IPS-NIHi7 (cell line): ENCODE measurements at regions not wholly inside any gene's neighbourhood (a gene's known extent, or its start where the extent isn't known, plus 50 kb on each side); places are given as distances from the start of the nearest gene placed in this dataset.

Source experiments
- DNase-seq: peaks from one replicate; pipeline ENCODE4 v3.0.0; 2012; ENCODE audit warnings: mixed read lengths; ENCODE audit errors: extremely low spot score

DNA sequence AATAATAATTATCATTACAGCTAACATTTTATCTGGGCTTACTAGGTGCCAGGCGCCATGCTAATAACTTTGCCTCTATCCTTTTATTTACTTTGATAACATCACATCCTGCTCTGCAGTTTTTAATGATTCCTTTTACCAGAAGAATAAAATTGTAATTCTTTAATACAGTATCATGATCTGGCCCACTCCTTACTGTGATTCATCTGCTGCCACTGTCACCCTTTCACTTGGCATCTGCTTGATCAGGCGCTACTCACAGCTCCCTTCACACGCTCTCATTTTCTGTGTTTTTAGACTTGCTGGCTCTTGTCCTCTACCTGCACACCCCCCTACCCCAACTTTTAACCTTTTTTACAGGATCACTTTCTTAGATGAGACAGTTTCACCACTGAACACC is 167.5 kb downstream of the NTMT2 start:
- no peak for DNase-seq

DNA sequence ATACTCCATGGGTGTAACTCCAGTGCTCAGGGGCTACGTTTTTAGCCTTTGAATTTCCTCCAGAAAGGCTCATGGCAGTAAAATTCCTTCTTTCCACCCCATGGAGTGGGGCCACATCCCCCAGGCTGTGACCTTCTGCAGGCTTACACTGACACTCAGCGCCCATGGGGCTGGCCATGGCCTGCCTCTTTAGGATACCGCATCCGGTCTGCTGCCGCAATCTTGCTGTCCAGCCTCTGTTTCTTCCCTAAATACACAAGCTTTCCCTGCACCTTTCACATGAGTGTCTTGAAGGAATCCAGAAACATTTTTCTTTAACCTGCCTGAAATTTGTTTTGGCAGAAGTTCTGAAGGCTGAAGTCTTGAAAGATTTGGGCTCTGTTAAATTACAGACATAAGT is 170.5 kb downstream of the NTMT2 start:
- no peak for DNase-seq

DNA sequence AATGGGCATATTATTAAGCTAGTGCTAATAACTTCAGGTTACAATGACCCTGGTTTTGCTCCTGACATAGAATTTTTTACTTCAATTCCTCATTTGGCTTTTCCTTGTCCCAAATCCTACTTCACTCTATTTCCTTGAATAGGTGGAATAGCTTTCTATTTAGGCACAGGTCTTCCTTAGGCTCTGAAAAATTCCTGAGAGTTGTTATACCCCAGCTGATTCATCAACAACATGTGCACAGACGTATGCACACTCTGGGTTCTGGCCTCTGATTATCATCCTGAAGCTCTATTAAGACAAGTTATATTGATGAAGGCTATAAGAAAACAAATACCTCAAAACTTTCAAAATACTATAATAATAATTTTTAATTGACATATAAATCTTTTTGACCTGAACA is 172.4 kb downstream of the NTMT2 start:
- no peak for DNase-seq

DNA sequence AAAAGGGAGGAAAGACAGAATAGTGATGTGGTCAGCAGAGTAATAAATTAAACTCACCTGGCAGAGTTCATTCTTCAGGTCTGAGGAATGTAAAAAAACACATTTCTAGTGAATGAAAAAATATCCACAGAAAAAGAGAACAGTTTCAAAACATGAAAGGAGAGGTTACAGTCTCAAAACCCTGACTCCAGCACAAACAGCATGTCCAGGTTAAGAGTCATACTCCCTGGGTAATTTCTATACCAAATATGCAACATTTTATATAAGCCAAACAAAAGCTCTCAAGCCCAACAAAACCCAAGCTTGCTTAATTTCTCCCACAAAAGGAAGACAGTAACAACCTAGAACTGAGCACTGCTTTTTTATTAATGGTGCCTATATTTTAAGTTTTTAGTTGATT is 173.0 kb downstream of the NTMT2 start:
- DNase-seq = no peak

DNA sequence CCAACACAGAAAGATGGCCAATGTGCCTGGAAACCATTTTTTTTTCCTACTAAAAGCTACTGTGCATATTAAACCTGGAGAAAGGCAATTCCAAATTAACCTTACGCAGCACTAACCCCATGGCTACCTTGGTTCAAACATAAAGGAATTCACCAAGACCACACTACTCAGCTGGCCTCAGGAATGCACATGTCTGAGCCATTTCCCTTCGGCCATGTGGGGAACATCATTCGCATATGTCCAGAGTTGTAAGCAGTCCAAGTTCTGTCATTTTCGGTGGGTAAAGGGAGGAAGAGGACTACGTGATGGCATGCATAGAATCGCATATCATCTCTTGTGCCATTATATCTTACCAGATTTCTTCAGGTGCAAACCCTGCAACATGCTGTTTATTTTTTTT is 175.4 kb downstream of the NTMT2 start:
- DNase-seq = no peak

DNA sequence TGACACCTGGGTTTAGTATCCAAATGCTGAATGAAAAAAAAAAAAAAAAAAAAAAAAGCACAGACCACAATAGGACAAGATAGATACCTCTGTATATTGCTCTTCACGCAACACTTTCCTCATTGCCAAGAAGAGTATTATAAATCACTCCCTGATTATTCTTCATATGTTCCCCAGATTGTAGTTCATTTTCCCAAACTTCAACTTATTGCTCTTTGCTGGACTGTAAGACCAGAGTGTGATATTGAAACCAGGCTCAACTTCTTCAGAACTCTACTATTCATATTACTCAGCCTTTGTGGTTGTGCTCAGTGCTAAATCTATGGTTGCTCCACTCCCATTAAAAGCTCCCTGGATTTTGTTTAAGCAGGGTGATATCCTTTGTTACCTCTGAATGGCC is 180.4 kb downstream of the NTMT2 start:
- no peak for DNase-seq

DNA sequence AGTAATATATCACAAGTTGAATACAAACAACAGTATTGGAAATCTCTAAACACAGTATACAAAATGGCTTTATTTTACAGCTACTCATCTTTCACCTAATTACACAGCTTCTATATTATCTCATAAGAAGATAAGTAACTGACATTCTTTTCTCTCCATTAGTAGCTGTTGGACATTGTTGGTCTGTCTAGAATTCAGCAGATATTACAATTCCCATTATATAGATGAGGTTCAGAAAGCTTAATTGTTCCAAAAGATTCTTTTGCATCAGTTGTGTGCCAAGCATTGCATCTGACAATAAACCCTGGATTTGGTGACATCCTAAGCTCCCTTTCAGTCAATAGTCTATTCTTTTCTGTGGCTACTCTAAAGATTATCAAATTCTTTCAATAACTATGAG is 187.0 kb downstream of the NTMT2 start:
- no peak for DNase-seq

DNA sequence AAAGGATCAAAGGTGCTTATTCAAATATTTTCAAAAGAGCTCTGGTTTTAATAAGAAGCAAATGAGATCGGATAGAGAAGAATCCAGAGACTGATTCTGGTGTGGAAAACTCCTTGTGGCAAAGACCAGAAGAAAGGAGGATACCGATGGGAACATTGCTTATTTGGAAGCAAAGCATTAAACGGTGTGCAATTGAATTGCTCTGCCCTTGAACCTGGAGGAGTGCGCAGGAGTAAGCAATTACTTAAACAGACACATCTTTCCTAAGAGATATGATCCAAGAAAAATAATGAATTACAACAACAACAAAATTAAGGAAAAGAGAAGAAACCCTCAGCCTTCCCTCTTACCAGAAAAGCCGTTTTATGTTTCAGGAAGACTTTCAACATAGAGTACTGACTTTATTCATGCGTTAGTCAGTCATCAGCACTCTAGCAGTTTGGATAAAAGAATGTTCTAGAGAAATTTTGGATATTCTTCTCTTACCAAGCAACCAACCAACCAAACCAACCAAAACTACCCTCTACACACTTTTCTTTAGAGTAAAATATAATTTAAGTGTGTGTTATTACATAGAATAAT is 191.7 kb downstream of the NTMT2 start:
- no peak for DNase-seq

DNA sequence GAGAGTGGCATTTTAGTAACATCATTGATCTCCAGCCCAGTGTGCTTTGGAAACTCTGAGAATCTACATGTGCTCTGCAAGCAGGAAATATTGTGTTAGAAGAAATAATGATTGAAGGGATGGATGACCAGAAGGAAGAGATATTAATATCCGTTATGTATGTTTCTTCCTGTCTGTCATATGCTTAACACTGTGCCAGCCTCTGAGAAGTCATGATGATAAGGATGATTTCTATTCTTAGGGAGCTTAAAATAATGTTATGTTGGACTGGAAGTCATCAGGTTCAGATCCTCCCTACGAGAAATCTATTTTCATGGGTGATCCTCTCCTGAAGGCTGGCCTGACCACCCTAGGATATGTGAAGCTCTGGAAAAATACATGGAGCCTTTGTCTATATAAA is 192.4 kb upstream of the GORAB start:
- DNase-seq = no peak

DNA sequence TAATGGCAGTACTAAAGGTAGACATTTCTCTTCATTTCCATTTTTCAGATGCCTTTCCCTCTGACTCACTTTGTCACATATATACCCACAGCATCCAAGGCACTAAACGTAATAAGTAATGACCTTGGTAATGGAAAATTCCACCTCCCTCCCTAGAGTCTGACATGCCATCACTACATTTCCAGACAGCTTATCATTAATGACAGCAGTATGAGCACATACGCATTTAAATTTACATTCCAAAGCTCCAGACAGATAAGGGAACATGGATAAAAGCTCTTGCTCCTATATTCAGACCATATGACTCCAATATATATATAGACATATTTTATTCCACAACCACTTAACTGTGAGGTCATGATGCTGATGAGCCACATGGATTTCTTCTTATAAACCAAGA is 191.7 kb upstream of the GORAB start:
- no peak for DNase-seq

DNA sequence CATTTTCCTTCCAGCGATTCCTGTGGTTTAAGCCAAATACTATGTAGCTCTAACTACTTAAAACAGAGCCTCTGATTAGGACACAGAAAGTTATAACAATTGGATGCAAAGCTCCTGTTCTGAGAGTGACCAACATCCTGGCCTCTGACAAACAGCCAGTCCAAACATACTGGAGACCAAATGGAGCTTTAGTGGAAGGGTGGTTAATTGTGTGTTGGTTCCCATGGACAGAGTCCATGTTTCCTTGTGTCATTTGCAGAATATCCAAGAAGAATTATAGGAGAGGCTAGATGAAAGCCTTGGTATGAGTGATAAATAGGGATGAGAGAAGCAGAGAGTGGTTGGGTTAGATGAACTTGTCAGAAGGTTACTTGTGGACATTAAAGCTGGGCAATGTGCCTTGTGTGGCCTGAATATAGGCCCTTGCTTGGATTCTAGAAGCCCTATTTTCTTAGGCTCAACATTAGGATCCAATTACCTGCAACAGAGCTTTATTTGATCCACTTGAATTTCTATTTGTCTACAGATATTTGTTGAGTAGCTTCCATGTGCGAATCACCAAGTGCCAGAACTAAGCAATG is 180.5 kb upstream of the GORAB start:
- DNase-seq = no peak

DNA sequence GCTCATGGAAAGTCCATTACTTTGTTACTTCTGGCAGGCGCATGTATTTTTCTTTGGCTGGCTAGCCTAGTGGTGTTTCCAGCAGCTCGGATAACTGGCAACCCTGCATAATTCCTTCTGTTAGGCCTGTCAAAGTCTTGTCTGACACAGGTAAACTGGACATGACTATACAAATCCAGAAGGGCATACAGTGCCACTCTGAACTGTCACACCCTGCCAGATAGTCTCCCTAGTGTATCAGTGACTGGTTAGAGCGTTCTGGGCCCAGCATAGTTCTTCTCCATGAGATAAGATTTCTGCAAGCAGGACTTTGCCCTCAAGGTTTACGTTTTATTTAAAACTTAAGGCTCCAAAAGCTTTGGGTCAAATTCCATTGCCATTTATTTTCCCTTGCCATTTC is 177.7 kb upstream of the GORAB start:
- DNase-seq = no peak

DNA sequence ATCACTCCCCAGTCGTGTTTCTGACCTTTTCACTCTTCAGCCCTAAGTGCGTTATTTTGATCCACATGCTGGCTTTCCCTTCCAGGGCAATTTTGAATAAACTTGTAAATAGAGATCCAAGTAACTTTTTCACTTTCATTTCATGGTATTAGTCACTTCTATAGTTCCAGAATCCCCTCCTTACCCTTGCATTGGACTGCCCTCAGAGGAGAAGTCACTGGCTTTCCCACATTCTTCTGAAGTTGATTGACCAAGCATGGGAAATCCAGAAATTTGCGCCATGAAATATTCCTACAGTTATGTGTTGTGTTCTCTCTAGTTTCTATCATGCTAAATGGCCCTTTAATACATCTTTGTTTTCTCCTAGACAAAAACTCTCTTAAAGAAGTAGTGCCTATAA is 177.3 kb upstream of the GORAB start:
- no peak for DNase-seq

DNA sequence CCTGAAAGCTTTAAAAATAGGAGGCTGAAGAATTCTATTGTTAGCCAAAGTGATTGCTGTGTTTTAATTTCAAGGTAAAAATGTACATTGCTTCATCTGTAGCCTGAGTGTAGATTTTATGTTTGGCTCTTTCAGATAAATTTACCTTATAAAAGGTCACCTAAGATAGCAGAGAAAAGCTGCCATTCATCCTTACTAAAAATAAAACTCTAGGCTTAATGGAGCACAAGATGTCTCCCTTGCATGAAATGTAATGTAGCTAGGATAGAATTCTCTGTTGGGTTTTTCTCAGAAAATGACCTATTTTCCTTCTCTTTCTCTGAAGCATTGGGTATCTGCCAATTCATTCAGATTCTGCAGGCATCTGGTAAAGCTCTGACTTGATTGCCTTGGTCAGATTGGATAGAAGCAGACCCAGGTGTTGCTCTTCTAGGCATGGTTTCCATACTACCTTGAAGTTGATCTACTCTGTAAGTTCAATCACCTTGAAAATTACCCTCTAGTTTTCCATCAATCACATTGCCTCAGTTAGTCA is 176.6 kb upstream of the GORAB start:
- no peak for DNase-seq

DNA sequence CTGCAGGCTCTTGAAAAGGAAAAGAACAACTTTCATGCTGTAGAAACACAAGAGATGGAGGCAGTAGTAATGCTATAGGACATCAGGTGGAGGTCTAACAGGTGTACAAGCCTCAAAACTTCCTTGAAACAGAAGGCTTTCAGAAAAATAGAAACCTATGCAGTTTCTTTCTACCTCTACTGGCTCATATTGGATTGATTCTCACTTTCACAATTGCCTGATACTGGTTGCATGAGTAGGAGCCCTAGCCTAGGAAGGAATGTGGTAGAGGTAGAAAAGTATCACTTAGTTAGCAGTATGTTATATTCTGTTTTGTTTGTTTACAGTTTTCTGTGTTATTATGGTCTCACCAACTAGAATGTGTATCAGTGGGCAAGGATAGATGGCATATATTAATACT is 175.4 kb upstream of the GORAB start:
- no peak for DNase-seq

DNA sequence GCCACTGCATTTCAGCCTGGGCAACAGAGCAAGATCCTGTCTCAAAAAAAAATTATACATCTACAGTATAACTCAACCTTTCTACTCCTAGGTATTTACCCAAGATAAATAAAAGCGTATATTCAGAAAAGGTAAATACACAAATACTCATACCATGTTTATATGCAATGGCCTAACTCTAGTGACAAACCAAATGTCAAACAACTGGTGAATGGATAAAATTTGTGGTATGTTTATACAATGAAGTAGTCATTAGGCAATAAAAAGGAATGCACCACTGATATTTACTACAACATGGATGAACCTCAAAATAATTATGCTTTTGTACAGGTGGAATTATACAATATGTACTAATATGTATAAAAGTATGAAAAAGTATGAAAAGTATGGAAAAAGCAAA is 174.2 kb upstream of the GORAB start:
- no peak for DNase-seq

DNA sequence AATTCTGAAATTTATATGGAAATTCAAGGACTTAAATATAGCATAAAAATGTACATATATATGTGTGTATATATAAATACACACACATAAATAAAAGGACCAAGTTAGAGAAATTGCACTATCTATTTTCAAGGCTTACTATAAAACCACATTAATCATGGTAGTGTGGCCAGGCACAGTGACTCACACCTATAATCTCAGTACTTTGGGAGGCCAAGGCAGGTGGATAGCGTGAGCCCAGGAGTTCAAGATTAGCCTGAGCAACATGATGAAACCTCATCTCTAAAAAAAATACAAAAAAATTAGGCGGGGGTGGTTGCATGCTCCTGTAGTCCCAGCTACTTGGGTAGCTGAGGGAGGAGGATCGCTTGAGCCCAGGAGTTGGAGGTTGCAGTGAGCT is 171.4 kb upstream of the GORAB start:
- no peak for DNase-seq

DNA sequence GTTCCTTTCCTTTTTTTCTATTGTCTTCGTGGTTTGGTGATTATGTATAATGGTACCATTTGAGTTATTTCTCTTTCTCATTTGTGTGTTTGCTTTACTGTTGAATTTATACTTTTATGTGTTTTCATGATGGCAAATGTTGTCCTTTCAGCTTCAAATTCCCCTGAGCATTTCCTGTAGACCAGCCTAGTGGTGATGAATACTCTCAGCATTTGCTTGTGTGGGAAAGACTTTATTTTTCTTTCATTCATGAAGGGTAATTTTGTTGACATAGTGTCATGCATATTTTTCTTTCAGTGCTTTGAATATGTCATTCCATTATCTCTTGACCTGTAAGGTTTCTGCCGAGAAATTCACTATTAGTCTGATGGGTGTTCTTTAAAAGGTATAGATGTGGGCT is 166.6 kb upstream of the GORAB start:
- no peak for DNase-seq

DNA sequence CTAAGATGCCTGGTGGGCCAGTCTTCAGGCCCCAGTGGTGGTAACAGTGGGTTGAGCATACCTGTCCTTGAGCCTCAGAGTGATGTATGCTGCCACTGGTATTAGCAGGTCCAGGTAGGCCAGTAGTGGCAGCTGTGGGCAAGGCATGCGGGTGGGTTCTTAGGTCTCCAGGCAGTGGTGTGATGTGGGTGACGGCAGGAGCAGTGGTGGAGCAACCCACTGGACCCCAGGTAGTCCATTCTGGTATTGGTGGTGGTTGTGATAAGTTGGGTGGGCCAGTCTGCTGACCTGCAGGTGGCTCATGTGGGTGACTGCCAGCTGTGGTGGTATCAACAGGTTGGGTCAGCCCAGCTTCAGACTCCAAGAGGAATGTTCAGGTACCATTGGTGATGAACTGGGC is 165.0 kb upstream of the GORAB start:
- DNase-seq = no peak

DNA sequence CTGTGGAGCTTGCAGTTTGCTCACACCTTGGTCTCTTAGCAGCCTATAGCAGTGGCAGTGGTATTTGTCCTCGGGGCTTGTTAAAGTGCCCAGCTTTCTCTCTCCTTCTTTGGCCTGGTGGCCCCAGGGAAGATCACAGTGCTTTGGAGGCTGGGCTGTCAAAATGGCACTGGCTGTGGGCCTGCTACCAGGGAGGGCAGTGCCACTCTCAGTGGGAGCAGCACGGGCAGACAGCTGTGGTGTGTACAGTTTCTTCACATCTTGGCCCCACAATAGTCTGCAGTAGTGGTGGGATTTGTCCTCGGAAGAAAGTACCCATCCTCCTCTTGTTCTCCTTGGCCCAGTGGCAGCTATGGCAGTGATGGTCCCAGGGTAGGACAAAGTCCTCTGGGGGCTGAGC is 164.4 kb upstream of the GORAB start:
- no peak for DNase-seq

DNA sequence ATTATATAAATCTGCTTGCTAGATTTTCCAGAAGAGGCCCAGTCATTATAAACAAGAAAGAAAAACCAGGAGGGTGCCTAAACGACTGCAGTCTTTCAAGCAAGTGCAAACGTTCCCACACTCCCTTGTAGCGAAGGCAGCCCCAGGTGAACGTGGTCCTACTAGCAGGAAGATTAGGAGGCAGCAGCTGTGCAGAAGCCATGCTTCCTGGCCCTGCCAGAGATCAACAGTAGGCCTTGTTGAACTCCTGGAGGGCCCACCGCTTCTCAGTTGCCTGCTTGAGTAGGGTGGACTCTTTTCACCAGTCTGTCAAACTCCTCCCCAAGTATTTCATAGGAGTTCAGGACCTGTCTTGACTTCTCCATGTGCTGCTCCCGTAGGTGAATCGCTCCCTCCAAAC is 163.0 kb upstream of the GORAB start:
- no peak for DNase-seq

DNA sequence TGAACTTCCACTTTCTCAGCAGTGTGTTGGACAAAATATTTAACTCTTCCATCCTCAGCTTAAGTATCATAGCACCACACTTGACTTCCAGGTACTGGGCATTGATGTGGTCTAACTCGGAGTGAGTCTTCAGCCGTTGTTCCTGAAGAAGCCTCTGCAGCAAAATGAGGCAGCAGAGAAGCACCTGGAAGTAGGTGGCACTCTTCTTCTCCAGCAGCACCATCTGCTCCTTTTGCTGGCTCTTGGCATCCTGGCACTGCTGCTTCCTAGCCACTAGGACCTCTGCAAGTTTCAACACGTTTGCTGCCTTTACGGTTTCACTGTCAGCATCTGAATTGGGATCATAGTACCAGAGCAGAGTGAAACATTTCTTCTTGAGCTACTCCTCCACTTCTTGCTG is 162.5 kb upstream of the GORAB start:
- no peak for DNase-seq

DNA sequence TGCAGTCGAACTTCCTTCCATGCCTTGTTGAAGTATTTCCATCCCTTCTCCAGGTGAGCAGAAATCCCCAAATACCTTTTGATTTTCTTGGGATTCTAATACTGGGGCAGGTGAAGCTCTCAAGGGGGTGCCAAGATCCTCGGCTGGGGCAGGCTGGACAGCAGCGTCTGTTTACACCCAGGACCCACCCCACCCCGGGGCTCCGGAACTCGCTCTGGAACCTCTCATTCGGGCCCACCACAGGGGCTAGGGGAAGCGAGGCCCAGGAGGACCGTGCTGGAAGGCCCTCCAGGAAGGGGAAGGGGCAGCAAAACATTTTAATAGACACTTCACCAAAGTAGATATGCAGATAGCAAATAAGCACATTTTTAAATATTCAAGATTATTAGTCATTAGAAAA is 161.9 kb upstream of the GORAB start:
- no peak for DNase-seq

DNA sequence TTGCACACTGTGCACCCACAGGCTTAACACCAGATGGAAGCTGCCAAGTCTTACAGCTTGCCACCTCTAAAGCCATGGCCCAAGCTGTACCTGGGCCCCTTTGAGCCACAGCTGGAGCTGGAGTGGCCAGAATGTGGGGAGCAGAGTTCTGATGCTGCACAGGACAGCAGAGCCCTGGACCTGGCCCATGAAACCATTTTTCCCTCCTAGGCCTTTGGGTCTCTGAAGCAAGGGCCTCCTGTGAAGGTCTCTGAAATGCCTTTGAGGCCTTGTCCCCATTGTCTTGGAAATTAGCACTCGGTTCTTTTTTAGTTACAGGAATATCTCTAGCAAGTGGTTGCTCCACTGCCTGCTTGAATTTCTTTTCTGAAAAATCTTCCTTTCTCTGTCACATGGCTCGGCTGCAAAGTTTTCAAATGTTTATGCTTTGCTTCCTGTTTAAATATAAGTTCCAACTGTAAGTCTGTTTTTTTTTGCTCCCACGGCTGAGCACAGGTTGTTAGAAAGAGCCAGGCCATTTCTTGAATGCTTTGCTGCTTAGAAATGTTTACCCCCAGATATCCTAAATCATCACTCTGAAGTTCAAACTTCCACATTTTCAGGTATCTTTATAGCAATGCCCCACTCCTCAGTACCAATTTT is 156.8 kb upstream of the GORAB start:
- no peak for DNase-seq
